Panc1 (cell line): ENCODE measurements at regions not wholly inside any gene's neighbourhood (a gene's known extent, or its start where the extent isn't known, plus 50 kb on each side); places are given as distances from the start of the nearest gene placed in this dataset.

Experiments used
- ATAC-seq: fragments of 200-7000 bp; cut with Tn5 transposase; 2 replicates; pipeline ENCODE4 v1.9.1; 2020; ENCODE audit warnings: mild to moderate bottlenecking, moderate library complexity
- BruUV-seq: library from RNA; stranded (reverse); fragments of 400-500 nt; replicated peaks from 2 replicates; lab custom pipeline; 2021; lab: Mats Ljungman, UMichigan
- CTCF ChIA-PET: fragments of 300-600 bp; sonication (Branson Sonifier 250); formaldehyde crosslinking; loops from one replicate; lab custom pipeline; 2022; ENCODE audit warnings: antibody characterized with exemption; lab: Charles Lee
- POLR2A ChIA-PET: fragments of 300-600 bp; sonication (Branson Sonifier 250); formaldehyde crosslinking; loops from one replicate; lab custom pipeline; 2022; ENCODE audit warnings: antibody characterized with exemption; lab: Charles Lee
- DNase-seq: peaks from one replicate; pipeline ENCODE4 v3.0.0-alpha.2; 2010; ENCODE audit warnings: low read depth, low spot score
- H3K27ac ChIP-seq: 2 replicates; pipeline ENCODE4 v1.5.1; 2011; ENCODE audit warnings: mild to moderate bottlenecking, low read length, inconsistent platforms
- H3K27me3 ChIP-seq: fragments of 200-500 bp; sonication (Bioruptor generic); 2 replicates; pipeline ENCODE4 v1.6.0; 2014; ENCODE audit warnings: low read length, inconsistent platforms; ENCODE audit not compliant: control insufficient read depth, insufficient read depth
- H3K36me3 ChIP-seq: fragments of 200-500 bp; sonication (Bioruptor generic); 2 replicates; pipeline ENCODE4 v1.5.1; 2014; ENCODE audit warnings: inconsistent platforms, mild to moderate bottlenecking, low read length, moderate library complexity; ENCODE audit not compliant: control insufficient read depth, insufficient read depth
- H3K4me1 ChIP-seq: 2 replicates; pipeline ENCODE4 v1.5.1; 2011; ENCODE audit warnings: inconsistent platforms, mild to moderate bottlenecking, low read length, moderate library complexity; ENCODE audit not compliant: control insufficient read depth, insufficient read depth
- H3K4me3 ChIP-seq, 2 experiments: 2 replicates each; pipeline ENCODE4 v1.5.1; 2011 to 2012; ENCODE audit warnings: low read depth in 2 of 2, low read length in 2 of 2, mild to moderate bottlenecking in 2 of 2, inconsistent platforms in 1 of 2, moderate library complexity in 1 of 2
- H3K9me3 ChIP-seq: fragments of 200-500 bp; sonication (Bioruptor generic); 2 replicates; pipeline ENCODE4 v1.5.1; 2014; ENCODE audit warnings: low read depth, mild to moderate bottlenecking, inconsistent platforms, low read length, moderate library complexity; ENCODE audit not compliant: control insufficient read depth, insufficient read depth
- POLR2AphosphoS5 ChIP-seq: IDR thresholded peaks from 2 replicates; pipeline ENCODE4 v1.6.1; 2012; ENCODE audit warnings: mild to moderate bottlenecking, low read depth, low read length, moderate library complexity
- SIN3A ChIP-seq: IDR thresholded peaks from 2 replicates; pipeline ENCODE4 v1.6.1; 2012; ENCODE audit warnings: low read depth, mild to moderate bottlenecking, low read length, moderate library complexity, borderline replicate concordance; ENCODE audit not compliant: insufficient read depth
- TCF7L2 ChIP-seq: IDR thresholded peaks from 2 replicates; pipeline ENCODE4 v1.6.1; 2011; ENCODE audit warnings: mild to moderate bottlenecking, low read depth, low read length, inconsistent platforms
- in situ Hi-C: cut with HindIII; loops from 2 replicates; pipeline ENCODE4 v1.10.0; 2016; ENCODE audit warnings: low sequenced_read_pairs, low pct_unique_long_range_greater_than_20kb
- intact Hi-C: fragments of 100-400 bp; cut with micrococcal nuclease; formaldehyde crosslinking; loops from one replicate; pipeline ENCODE4 v1.10.0; 2022; ENCODE audit not compliant: unreplicated experiment
- TF ChIP-seq, protein P1 (sequence below), 2 experiments: IDR thresholded peaks; 2 replicates each; pipeline ENCODE4 v1.6.1; 2011 to 2012; ENCODE audit warnings: low read depth in 2 of 2, control low read depth in 1 of 2, low read length in 1 of 2, mild to moderate bottlenecking in 1 of 2, moderate library complexity in 1 of 2; ENCODE audit not compliant: insufficient read depth in 1 of 2
- TF ChIP-seq, protein P2 (sequence below): fragments of 450-650 bp; IDR thresholded peaks from 2 replicates; pipeline ENCODE4 v1.5.1; 2017; ENCODE audit warnings: mild to moderate bottlenecking

DNA sequence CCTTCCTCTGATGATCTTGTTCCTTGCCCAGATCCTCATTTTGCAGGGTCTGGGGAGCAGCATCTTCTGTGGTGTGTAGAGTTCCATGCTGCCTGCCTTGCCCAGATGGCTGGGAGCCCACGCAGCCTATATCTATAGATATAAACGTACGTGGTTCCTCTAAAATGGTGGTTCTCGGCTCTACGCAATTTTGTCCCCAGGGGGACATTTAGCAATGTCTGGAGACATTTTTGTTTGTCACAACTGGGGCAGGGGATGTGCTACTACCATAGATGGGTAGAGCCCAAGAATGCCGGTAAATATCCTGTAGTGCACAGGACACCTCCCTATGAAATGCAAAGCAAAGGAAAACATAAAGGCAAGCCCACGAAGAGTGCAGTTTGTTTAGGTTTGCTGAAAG lies 98.4 kb upstream of the SPACA1 start:
- POLR2A ChIA-PET = no interaction called here
- Histone ChIP-seq H3K4me1 (no peaks in the 10 kb centered on the region), H3K9me3 (no peaks in the 10 kb centered on the region), H3K36me3 (no peaks in the 10 kb centered on the region), H3K27me3 (no peaks in the 10 kb centered on the region), H3K27ac (no peak overlapping the region), H3K4me3 (no peak overlapping the region)
- DNase-seq (no peak), ATAC-seq (no peak)
- no TSS peak for BruUV-seq
- no peak for TF ChIP-seq TCF7L2
- TF ChIP-seq POLR2AphosphoS5 = no peak
- TF ChIP-seq SIN3A = no peak
- in situ Hi-C loops (no loop called here), intact Hi-C loops (no loop called here)
- CTCF ChIA-PET = no interaction called here

DNA sequence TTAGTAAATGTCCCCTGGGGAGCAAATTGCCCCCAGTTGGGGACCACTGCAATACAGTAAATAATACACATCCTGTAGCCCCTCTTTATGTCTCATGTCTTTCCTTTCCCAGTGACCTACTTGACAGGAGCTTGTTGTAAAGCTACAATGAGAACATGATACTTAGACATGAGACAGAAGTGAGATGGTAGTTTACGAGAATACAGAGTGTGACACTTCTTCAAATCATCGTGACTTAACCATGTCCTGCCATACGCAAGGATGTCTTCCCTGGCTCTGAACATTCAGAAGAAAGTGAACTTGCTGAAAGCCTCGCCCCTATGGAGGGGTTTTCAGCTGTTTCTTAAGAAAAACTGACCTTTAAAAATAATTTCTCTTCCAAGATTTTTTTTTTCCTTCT lies 101.0 kb upstream of the SPACA1 start:
- ATAC-seq (no peak), DNase-seq (no peak)
- Histone ChIP-seq H3K4me1 (no peaks in the 10 kb centered on the region), H3K4me3 (no peak overlapping the region), H3K27me3 (peaks cover 2% of the 10 kb centered on the region), H3K36me3 (no peaks in the 10 kb centered on the region), H3K9me3 (no peaks in the 10 kb centered on the region), H3K27ac (no peak overlapping the region)
- TF ChIP-seq, protein P1, sequence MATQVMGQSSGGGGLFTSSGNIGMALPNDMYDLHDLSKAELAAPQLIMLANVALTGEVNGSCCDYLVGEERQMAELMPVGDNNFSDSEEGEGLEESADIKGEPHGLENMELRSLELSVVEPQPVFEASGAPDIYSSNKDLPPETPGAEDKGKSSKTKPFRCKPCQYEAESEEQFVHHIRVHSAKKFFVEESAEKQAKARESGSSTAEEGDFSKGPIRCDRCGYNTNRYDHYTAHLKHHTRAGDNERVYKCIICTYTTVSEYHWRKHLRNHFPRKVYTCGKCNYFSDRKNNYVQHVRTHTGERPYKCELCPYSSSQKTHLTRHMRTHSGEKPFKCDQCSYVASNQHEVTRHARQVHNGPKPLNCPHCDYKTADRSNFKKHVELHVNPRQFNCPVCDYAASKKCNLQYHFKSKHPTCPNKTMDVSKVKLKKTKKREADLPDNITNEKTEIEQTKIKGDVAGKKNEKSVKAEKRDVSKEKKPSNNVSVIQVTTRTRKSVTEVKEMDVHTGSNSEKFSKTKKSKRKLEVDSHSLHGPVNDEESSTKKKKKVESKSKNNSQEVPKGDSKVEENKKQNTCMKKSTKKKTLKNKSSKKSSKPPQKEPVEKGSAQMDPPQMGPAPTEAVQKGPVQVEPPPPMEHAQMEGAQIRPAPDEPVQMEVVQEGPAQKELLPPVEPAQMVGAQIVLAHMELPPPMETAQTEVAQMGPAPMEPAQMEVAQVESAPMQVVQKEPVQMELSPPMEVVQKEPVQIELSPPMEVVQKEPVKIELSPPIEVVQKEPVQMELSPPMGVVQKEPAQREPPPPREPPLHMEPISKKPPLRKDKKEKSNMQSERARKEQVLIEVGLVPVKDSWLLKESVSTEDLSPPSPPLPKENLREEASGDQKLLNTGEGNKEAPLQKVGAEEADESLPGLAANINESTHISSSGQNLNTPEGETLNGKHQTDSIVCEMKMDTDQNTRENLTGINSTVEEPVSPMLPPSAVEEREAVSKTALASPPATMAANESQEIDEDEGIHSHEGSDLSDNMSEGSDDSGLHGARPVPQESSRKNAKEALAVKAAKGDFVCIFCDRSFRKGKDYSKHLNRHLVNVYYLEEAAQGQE (IDR thresholded peaks at IDR 0.05; ENCODE audit: insufficient read depth in 1 of 2, low read depth in 2 of 2, low read length in 1 of 2) = no peak
- TF ChIP-seq SIN3A = no peak
- TF ChIP-seq POLR2AphosphoS5 = no peak
- TF ChIP-seq TCF7L2 = no peak
- TF ChIP-seq, protein P2, sequence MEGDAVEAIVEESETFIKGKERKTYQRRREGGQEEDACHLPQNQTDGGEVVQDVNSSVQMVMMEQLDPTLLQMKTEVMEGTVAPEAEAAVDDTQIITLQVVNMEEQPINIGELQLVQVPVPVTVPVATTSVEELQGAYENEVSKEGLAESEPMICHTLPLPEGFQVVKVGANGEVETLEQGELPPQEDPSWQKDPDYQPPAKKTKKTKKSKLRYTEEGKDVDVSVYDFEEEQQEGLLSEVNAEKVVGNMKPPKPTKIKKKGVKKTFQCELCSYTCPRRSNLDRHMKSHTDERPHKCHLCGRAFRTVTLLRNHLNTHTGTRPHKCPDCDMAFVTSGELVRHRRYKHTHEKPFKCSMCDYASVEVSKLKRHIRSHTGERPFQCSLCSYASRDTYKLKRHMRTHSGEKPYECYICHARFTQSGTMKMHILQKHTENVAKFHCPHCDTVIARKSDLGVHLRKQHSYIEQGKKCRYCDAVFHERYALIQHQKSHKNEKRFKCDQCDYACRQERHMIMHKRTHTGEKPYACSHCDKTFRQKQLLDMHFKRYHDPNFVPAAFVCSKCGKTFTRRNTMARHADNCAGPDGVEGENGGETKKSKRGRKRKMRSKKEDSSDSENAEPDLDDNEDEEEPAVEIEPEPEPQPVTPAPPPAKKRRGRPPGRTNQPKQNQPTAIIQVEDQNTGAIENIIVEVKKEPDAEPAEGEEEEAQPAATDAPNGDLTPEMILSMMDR = no peak
- POLR2A ChIA-PET = no interaction called here
- intact Hi-C loops = no loop called here
- CTCF ChIA-PET = no interaction called here
- in situ Hi-C loops = no loop called here
- no TSS peak for BruUV-seq

DNA sequence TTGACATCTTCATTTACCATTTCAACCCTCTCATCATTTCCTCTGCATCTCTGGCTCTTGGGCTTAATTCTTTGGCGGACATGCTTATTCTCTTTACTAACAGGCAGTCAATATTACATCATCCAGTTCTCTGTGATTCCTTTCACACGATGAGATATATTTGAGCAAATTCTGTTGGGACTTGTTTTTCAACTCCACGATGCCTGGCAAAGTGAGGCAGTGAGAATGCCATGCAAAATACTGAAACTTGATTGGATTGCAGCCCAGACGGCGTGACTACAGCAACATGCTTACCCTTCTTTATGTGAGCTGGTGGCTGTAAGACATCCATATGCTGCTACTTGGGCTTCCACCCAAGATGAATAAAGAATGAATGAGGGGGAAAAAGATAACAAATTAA lies 101.7 kb upstream of the SPACA1 start:
- Histone ChIP-seq H3K27me3 (peaks cover 4% of the 10 kb centered on the region), H3K9me3 (no peaks in the 10 kb centered on the region), H3K4me3 (no peak overlapping the region), H3K27ac (no peak overlapping the region), H3K4me1 (no peaks in the 10 kb centered on the region), H3K36me3 (no peaks in the 10 kb centered on the region)
- POLR2A ChIA-PET = no interaction called here
- no peak for DNase-seq
- in situ Hi-C loops (no loop called here), intact Hi-C loops (no loop called here)
- no TSS peak for BruUV-seq
- TF ChIP-seq, protein P1 (IDR thresholded peaks at IDR 0.05; ENCODE audit: insufficient read depth in 1 of 2, low read depth in 2 of 2, low read length in 1 of 2) = no peak
- TF ChIP-seq, protein P2 = no peak
- TF ChIP-seq SIN3A (no peak), TCF7L2 (no peak), POLR2AphosphoS5 (no peak)
- CTCF ChIA-PET = no interaction called here
- no peak for ATAC-seq
